ENCODE measurements at regions not wholly inside any gene's neighbourhood (a gene's known extent, or its start where the extent isn't known, plus 50 kb on each side); places are given as distances from the start of the nearest gene placed in this dataset.

DNA sequence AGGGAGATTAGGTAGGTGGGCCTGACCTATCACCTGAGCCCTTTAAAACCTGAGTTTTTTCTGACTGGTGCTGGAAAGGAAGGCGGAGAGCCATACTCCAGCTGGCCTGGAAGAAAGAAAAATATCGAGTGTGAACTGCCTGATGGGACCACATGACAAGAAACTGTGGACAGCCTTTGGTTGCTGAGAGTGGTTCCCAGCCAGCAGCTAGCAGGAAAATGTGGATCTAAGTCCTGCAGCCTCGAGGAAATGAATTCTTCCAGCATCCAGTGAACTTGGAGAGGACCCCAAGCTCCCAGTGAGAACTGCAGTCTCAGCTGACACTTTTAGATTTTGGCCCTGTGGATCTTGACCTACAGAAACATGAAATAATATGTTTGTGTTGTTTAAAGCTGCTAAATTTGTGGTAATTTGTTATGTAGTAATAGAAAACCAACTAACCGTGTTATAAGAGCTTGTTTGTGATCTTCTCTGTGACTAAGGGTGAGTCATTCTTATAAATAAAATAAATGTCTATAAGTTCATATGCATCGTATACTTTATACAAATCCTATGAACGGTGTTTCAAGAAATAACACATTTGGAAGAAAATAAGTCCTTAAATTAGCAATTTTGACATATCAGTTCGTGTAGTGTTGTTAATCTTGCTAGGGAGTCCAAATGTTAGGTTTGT lies 359.6 kb downstream of the BMP4 start:
- TF ChIP-seq, protein P1, sequence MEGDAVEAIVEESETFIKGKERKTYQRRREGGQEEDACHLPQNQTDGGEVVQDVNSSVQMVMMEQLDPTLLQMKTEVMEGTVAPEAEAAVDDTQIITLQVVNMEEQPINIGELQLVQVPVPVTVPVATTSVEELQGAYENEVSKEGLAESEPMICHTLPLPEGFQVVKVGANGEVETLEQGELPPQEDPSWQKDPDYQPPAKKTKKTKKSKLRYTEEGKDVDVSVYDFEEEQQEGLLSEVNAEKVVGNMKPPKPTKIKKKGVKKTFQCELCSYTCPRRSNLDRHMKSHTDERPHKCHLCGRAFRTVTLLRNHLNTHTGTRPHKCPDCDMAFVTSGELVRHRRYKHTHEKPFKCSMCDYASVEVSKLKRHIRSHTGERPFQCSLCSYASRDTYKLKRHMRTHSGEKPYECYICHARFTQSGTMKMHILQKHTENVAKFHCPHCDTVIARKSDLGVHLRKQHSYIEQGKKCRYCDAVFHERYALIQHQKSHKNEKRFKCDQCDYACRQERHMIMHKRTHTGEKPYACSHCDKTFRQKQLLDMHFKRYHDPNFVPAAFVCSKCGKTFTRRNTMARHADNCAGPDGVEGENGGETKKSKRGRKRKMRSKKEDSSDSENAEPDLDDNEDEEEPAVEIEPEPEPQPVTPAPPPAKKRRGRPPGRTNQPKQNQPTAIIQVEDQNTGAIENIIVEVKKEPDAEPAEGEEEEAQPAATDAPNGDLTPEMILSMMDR (IDR thresholded peaks at IDR 0.05) = no peak
- TF ChIP-seq POLR2A (IDR thresholded peaks at IDR 0.05) = no peak

All from thyroid gland (tissue), 4 donors.